DOHH2 (cell line): ENCODE measurements at regions not wholly inside any gene's neighbourhood (a gene's known extent, or its start where the extent isn't known, plus 50 kb on each side); places are given as distances from the start of the nearest gene placed in this dataset.

Experiments
- H3F3A ChIP-seq: fragments of 200-600 bp; sonication (generic), shearing (Covaris generic); 2 replicates; pipeline ENCODE4 v1.6.0; 2016; ENCODE audit warnings: antibody characterized with exemption, mild to moderate bottlenecking; ENCODE audit not compliant: control insufficient read depth, insufficient read depth
- H3K27ac ChIP-seq: fragments of 200-600 bp; sonication (generic); 2 replicates; pipeline ENCODE4 v1.5.1; 2014; ENCODE audit warnings: low read depth, mild to moderate bottlenecking, low read length, moderate library complexity
- H3K27me3 ChIP-seq: fragments of 200-600 bp; sonication (generic); 2 replicates; pipeline ENCODE4 v1.6.1; 2014; ENCODE audit warnings: mild to moderate bottlenecking, low read length, mixed read lengths; ENCODE audit not compliant: control insufficient read depth
- H3K36me3 ChIP-seq: fragments of 200-600 bp; sonication (generic); 2 replicates; pipeline ENCODE4 v1.6.1; 2014; ENCODE audit warnings: mild to moderate bottlenecking, low read length, moderate library complexity, mixed read lengths; ENCODE audit not compliant: control insufficient read depth
- H3K4me1 ChIP-seq: fragments of 200-600 bp; sonication (generic); 2 replicates; pipeline ENCODE4 v1.6.1; 2014; ENCODE audit warnings: mild to moderate bottlenecking, low read length, mixed read lengths; ENCODE audit not compliant: control insufficient read depth
- H3K4me2 ChIP-seq: fragments of 200-600 bp; sonication (generic); 2 replicates; pipeline ENCODE4 v1.6.0; 2014; ENCODE audit warnings: mild to moderate bottlenecking, low read length, moderate library complexity
- H3K4me3 ChIP-seq: fragments of 200-600 bp; sonication (generic); 2 replicates; pipeline ENCODE4 v1.5.1; 2014; ENCODE audit warnings: mild to moderate bottlenecking, low read length, mixed read lengths
- H3K79me2 ChIP-seq: fragments of 200-600 bp; sonication (generic); 2 replicates; pipeline ENCODE4 v1.6.1; 2014; ENCODE audit warnings: mild to moderate bottlenecking, low read length, mixed read lengths; ENCODE audit not compliant: control insufficient read depth
- H3K9me2 ChIP-seq: fragments of 200-600 bp; sonication (generic); replicated peaks from 2 replicates; pipeline ENCODE4 v1.6.1; 2014; ENCODE audit warnings: mild to moderate bottlenecking, low read length, mixed read lengths; ENCODE audit not compliant: control insufficient read depth
- H3K9me3 ChIP-seq: fragments of 200-600 bp; sonication (generic); 2 replicates; pipeline ENCODE4 v1.6.1; 2014; ENCODE audit warnings: antibody characterized with exemption, low read length, mixed read lengths; ENCODE audit not compliant: control insufficient read depth, insufficient read depth
- H4K20me1 ChIP-seq: fragments of 200-600 bp; sonication (generic); 2 replicates; pipeline ENCODE4 v1.6.0; 2014; ENCODE audit warnings: low read depth, mild to moderate bottlenecking, antibody characterized with exemption, low read length, moderate library complexity; ENCODE audit not compliant: control insufficient read depth, insufficient read depth
- CTCF ChIP-seq: fragments of 200-600 bp; sonication (generic); IDR thresholded peaks from one replicate; pipeline ENCODE4 v1.5.1; 2014; ENCODE audit warnings: antibody characterized with exemption, mild to moderate bottlenecking, low read depth, low read length; ENCODE audit not compliant: poor library complexity, severe bottlenecking
- EZH2phosphoT487 ChIP-seq: fragments of 200-600 bp; sonication (generic); IDR thresholded peaks from 2 replicates; pipeline ENCODE4 v1.6.1; 2017; ENCODE audit warnings: borderline replicate concordance, mild to moderate bottlenecking, antibody characterized with exemption, low read length, moderate library complexity, mixed read lengths

DNA sequence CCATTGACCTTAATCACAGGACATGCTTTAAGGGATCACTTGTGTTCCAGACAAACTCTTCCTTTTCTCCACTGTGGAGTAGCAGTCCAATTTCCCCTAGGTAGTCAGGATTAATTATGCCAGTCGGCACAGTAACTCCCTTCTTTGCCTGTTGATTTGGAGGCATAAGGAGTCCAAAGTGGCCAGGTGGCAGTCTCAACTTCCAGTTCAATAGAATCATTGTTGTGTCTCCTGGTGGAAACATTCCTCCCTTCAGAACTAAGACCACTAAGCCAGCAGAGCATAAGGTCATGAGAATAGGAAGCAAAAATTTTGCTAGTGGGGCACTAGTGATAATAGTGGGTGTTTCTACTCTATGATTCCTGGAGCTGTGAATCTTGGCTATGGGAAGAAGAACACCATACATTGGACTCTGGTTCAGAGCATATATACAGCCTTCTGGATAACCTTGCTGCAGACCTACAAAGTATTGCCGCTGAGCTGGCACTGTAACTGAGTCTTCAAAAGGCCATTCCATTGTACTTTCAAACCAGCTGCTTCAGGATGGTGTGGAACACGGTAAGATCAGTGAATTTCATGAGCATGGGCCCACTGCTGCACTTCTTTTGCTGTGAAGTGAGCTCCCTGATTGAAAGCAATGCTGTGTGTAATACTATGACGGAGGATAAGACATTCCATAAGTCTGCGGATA lies 147.3 kb upstream of the MAX start:
- Histone ChIP-seq H3F3A (no peaks in the 10 kb centered on the region), H3K4me1 (peaks cover 4% of the 10 kb centered on the region), H3K9me2 (no peaks in the 10 kb centered on the region), H3K4me3 (no peak overlapping the region), H3K79me2 (no peaks in the 10 kb centered on the region), H3K4me2 (no peak overlapping the region), H3K27ac (no peak overlapping the region), H3K9me3 (no peaks in the 10 kb centered on the region), H3K27me3 (no peaks in the 10 kb centered on the region), H3K36me3 (no peaks in the 10 kb centered on the region), H4K20me1 (no peaks in the 10 kb centered on the region)
- no peak for TF ChIP-seq CTCF

- no peaks in the 10 kb centered on the region for H3K9me3 ChIP-seq
- no peaks in the 10 kb centered on the region for H3K79me2 ChIP-seq
- TF ChIP-seq CTCF (no peak), EZH2phosphoT487 (no peak)
- no peak overlapping the region for H3K4me2 ChIP-seq
- no peaks in the 10 kb centered on the region for H3F3A ChIP-seq
- H3K36me3 ChIP-seq, result no peaks in the 10 kb centered on the region
- H3K9me2 ChIP-seq, result no peaks in the 10 kb centered on the region
- H3K27ac ChIP-seq, result no peak overlapping the region
- H3K4me1 ChIP-seq, result 0 out of 2 replicates have a peak, but pooled peaks cover 3% of the 10 kb centered on the region
- no peaks in the 10 kb centered on the region for H4K20me1 ChIP-seq
- no peak overlapping the region for H3K4me3 ChIP-seq
- no peaks in the 10 kb centered on the region for H3K27me3 ChIP-seq
These were observed 147.8 kb upstream of the MAX start for GRCh38 chr14:65250162-65250495.

- no peak overlapping the region for H3K4me2 ChIP-seq
- no peak overlapping the region for H3K27ac ChIP-seq
These were observed 148.9 kb upstream of the MAX start for GRCh38 chr14:65251213-65251612.

More at GRCh38 chr14:65251213-65251612, 148.9 kb upstream of the MAX start:
- Histone ChIP-seq H3K4me1 (peaks cover 8% of the 10 kb centered on the region), H3K4me3 (no peak overlapping the region), H4K20me1 (no peaks in the 10 kb centered on the region), H3K79me2 (no peaks in the 10 kb centered on the region), H3K9me3 (no peaks in the 10 kb centered on the region), H3F3A (no peaks in the 10 kb centered on the region), H3K9me2 (no peaks in the 10 kb centered on the region), H3K36me3 (no peaks in the 10 kb centered on the region), H3K27me3 (no peaks in the 10 kb centered on the region)
- TF ChIP-seq CTCF, result no peak
- no peak for TF ChIP-seq EZH2phosphoT487
